Esophagus muscularis mucosa (tissue), 3 donors: ENCODE measurements at regions not wholly inside any gene's neighbourhood (a gene's known extent, or its start where the extent isn't known, plus 50 kb on each side); places are given as distances from the start of the nearest gene placed in this dataset.
"Not testable (repeated sequence)": the region's sequence is repeated elsewhere in the genome, so short reads cannot be mapped to it uniquely, and the experiment has no call there.

Experiments
- CTCF ChIP-seq, 3 experiments: fragments of 200-600 bp in 2 of 3; fragments of 450-650 bp in 1 of 3; sonication (generic) in 2 of 3; IDR thresholded peaks; one replicate each; pipeline ENCODE4 v1.5.1; 2017 to 2019; ENCODE audit warnings: antibody characterized with exemption in 3 of 3, mild to moderate bottlenecking in 2 of 3, moderate library complexity in 1 of 3
- POLR2AphosphoS5 ChIP-seq, 2 donors: sonication (generic); formaldehyde crosslinking; IDR thresholded peaks; one replicate each; pipeline ENCODE4 v1.6.1; 2017; ENCODE audit warnings: antibody characterized with exemption in 2 of 2

- TF ChIP-seq CTCF, POLR2AphosphoS5 (IDR thresholded peaks at IDR 0.05): not testable (repeated sequence)
Observed at GRCh38 chr7:23904901-23905300, 194.9 kb downstream of the STK31 start.
